Endothelial cell of umbilical vein (primary cell): ENCODE measurements at regions not wholly inside any gene's neighbourhood (a gene's known extent, or its start where the extent isn't known, plus 50 kb on each side); places are given as distances from the start of the nearest gene placed in this dataset.

Experiments
- BruUV-seq: library from RNA; stranded (reverse); fragments of 400-500 nt; replicated peaks from 2 replicates; lab custom pipeline; 2021; lab: Mats Ljungman, UMichigan
- CTCF ChIA-PET: fragments of 300-600, 350-600 bp; sonication (Branson Sonifier 250); formaldehyde crosslinking; loops from one replicate; lab custom pipeline; 2021; ENCODE audit warnings: antibody characterized with exemption, inconsistent platforms; lab: Charles Lee
- POLR2A ChIA-PET: fragments of 300-600, 350-600 bp; sonication (Branson Sonifier 250); formaldehyde crosslinking; loops from one replicate; lab custom pipeline; 2021; ENCODE audit warnings: antibody characterized with exemption, inconsistent platforms; lab: Charles Lee
- DNase-seq: peaks from one replicate; pipeline ENCODE4 v3.0.0-alpha.2; 2011; ENCODE audit warnings: low read depth, low spot score
- FAIRE-seq: peaks from 2 replicates; lab custom pipeline; 2011; peaks lifted over from hg19 to GRCh38; lab: Jason Lieb, UNC
- H2AFZ ChIP-seq: 2 replicates; pipeline ENCODE4 v1.6.0; 2012; ENCODE audit warnings: low read depth, low read length, control low read depth, inconsistent platforms
- H3K27ac ChIP-seq: 2 replicates; pipeline ENCODE4 v1.5.1; 2011; ENCODE audit warnings: low read depth, mild to moderate bottlenecking, control low read depth, low read length, moderate library complexity; ENCODE audit not compliant: insufficient read depth
- H3K27me3 ChIP-seq, 2 experiments: 2 replicates each; pipeline versions ENCODE4 v1.6.0 to v1.6.1; 2011; ENCODE audit warnings: low read length in 2 of 2, mixed read lengths in 1 of 2; ENCODE audit not compliant: control insufficient read depth in 2 of 2, insufficient read depth in 2 of 2
- H3K36me3 ChIP-seq, 2 experiments: 2 replicates in 1 of 2; 3 replicates in 1 of 2; pipeline ENCODE4 v1.5.1; 2011; ENCODE audit warnings: low read length in 2 of 2, mild to moderate bottlenecking in 1 of 2, moderate library complexity in 1 of 2; ENCODE audit not compliant: control insufficient read depth in 2 of 2, insufficient read depth in 2 of 2; ENCODE audit errors: extremely low read depth in 1 of 2
- H3K4me1 ChIP-seq: 3 replicates; pipeline ENCODE4 v1.5.1; 2011; ENCODE audit warnings: mild to moderate bottlenecking, low read length; ENCODE audit not compliant: control insufficient read depth, insufficient read depth; ENCODE audit errors: extremely low read depth
- H3K4me2 ChIP-seq: 2 replicates; pipeline ENCODE4 v1.6.1; 2011; ENCODE audit warnings: low read length, control low read depth, mixed read lengths; ENCODE audit not compliant: insufficient read depth
- H3K4me3 ChIP-seq, 3 experiments: fragments of 200-600 bp in 1 of 3; sonication (generic), shearing (Covaris generic) in 1 of 3; replicated peaks in 1 of 3; 2 replicates each; pipeline ENCODE4 v1.5.1; 2011 to 2016; ENCODE audit warnings: control low read depth in 3 of 3, low read length in 3 of 3, mild to moderate bottlenecking in 2 of 3, inconsistent platforms in 1 of 3, low read depth in 1 of 3, moderate library complexity in 1 of 3; ENCODE audit not compliant: insufficient read depth in 1 of 3
- H3K79me2 ChIP-seq: 2 replicates; pipeline ENCODE4 v1.6.0; 2012; ENCODE audit warnings: low read length, inconsistent platforms; ENCODE audit not compliant: control insufficient read depth, insufficient read depth
- H3K9ac ChIP-seq: replicated peaks from 2 replicates; pipeline ENCODE3; 2011; ENCODE audit warnings: low read length, control low read depth; ENCODE audit not compliant: insufficient read depth; ENCODE audit errors: extremely low read depth
- H3K9me1 ChIP-seq: replicated peaks from 3 replicates; pipeline ENCODE4 v1.6.0; 2011; ENCODE audit warnings: mild to moderate bottlenecking, low read length; ENCODE audit not compliant: control insufficient read depth, insufficient read depth; ENCODE audit errors: extremely low read depth
- H3K9me3 ChIP-seq: replicated peaks from 2 replicates; pipeline ENCODE4 v1.5.1; 2012; ENCODE audit warnings: low read length, inconsistent platforms; ENCODE audit not compliant: control insufficient read depth, insufficient read depth
- H4K20me1 ChIP-seq: replicated peaks from 2 replicates; pipeline ENCODE3; 2011; ENCODE audit warnings: mild to moderate bottlenecking, low read length; ENCODE audit not compliant: control insufficient read depth, insufficient read depth; ENCODE audit errors: extremely low read depth
- EZH2 ChIP-seq: IDR thresholded peaks from 2 replicates; pipeline ENCODE4 v1.6.1; 2012; ENCODE audit warnings: borderline replicate concordance, low read depth, mild to moderate bottlenecking, moderate library complexity, low read length, inconsistent platforms; ENCODE audit not compliant: severe bottlenecking
- FOS ChIP-seq: IDR thresholded peaks from 2 replicates; pipeline ENCODE4 v1.6.1; 2011; ENCODE audit warnings: mild to moderate bottlenecking, low read length, moderate library complexity, borderline replicate concordance; ENCODE audit not compliant: insufficient read depth
- GATA2 ChIP-seq: IDR thresholded peaks from 2 replicates; pipeline ENCODE4 v1.7.0; 2011; ENCODE audit warnings: low read depth, mild to moderate bottlenecking, moderate library complexity, mixed read lengths, low read length; ENCODE audit not compliant: insufficient read length, insufficient read depth
- JUN ChIP-seq: IDR thresholded peaks from 2 replicates; pipeline ENCODE4 v1.6.1; 2011; ENCODE audit warnings: borderline replicate concordance, low read depth; ENCODE audit not compliant: insufficient read length, insufficient read depth
- MYC ChIP-seq: IDR thresholded peaks from one replicate; pipeline ENCODE4 v1.6.1; 2011; ENCODE audit warnings: mild to moderate bottlenecking, low read depth, low read length
- POLR2A ChIP-seq: IDR thresholded peaks from 2 replicates; pipeline ENCODE4 v1.6.1; 2012; ENCODE audit warnings: low read depth, mild to moderate bottlenecking, control low read depth, low read length
- POLR2AphosphoS5 ChIP-seq: IDR thresholded peaks from 2 replicates; pipeline ENCODE4 v1.6.1; 2012; ENCODE audit warnings: low read depth, mild to moderate bottlenecking, control low read depth, low read length, moderate library complexity; ENCODE audit not compliant: insufficient read depth
- dilution Hi-C: fragments of 300-500 bp; cut with MboI; formaldehyde crosslinking; loops from one replicate; pipeline ENCODE4 v1.15.0; 2019; ENCODE audit warnings: low sequenced_read_pairs; ENCODE audit not compliant: extremely low pct_ligation_motif_present
- intact Hi-C: fragments of 100-400 bp; cut with micrococcal nuclease; formaldehyde crosslinking; loops from one replicate; pipeline ENCODE4 v1.10.0; 2022
- TF ChIP-seq, protein P1 (sequence below), 2 donors: IDR thresholded peaks; 1 replicate in 1 of 2; 2 replicates in 1 of 2; pipeline ENCODE4 v1.5.1; 2011; ENCODE audit warnings: low read length in 2 of 2, mild to moderate bottlenecking in 2 of 2, moderate library complexity in 2 of 2, control low read depth in 1 of 2, inconsistent platforms in 1 of 2, low read depth in 1 of 2; ENCODE audit not compliant: insufficient read depth in 1 of 2; ENCODE audit errors: extremely low read depth in 1 of 2
- TF ChIP-seq, protein P2 (sequence below): IDR thresholded peaks from 2 replicates; pipeline ENCODE4 v1.6.1; 2011; ENCODE audit not compliant: insufficient read depth, insufficient read length

DNA sequence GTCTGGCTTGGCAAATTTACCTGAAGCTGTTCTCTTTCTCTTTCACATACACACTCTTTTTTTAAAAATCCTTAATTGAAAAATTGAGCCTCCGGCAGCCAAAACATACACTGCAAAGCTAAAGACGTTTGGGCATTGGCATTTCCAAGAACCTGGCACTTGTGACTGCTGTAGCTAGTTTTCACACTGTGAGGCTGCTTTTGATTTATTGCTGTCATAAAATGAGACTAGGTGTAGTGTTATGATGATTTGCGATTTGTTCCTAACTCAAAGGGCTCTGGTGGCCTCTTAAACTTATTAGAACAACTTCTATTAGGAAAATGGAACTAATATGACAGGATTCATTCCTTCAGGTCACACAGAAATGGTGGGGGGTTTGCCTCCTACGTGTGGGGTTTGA lies 377.1 kb upstream of the FAR2 start:
- no peak for FAIRE-seq
- no peak overlapping the region for H2AFZ ChIP-seq
- CTCF ChIA-PET = no interaction called here
- intact Hi-C loops = loop anchor here (5.0 kb wide), 2 partner anchors 580 to 805 kb away; partner anchors contain the start of gene CCDC91
- no peak overlapping the region for H3K27ac ChIP-seq
- H3K4me1 ChIP-seq = peaks cover 27% of the 10 kb centered on the region
- H3K4me2 ChIP-seq = no peak overlapping the region
- BruUV-seq = no TSS peak
- no peak overlapping the region for H3K4me3 ChIP-seq
- no peak for DNase-seq
- H3K9ac ChIP-seq = no peak overlapping the region
- H3K36me3 ChIP-seq = no peaks in the 10 kb centered on the region
- no peaks in the 10 kb centered on the region for H3K79me2 ChIP-seq
- H3K9me3 ChIP-seq = no peaks in the 10 kb centered on the region
- H4K20me1 ChIP-seq = no peaks in the 10 kb centered on the region
- no peaks in the 10 kb centered on the region for H3K27me3 ChIP-seq
- H3K9me1 ChIP-seq = peaks cover 2% of the 10 kb centered on the region
- dilution Hi-C loops = no loop called here
- TF ChIP-seq POLR2AphosphoS5 (no peak), JUN (no peak), EZH2 (no peak), POLR2A (no peak), GATA2 (no peak), FOS (no peak), MYC (no peak)
- TF ChIP-seq, protein P1, sequence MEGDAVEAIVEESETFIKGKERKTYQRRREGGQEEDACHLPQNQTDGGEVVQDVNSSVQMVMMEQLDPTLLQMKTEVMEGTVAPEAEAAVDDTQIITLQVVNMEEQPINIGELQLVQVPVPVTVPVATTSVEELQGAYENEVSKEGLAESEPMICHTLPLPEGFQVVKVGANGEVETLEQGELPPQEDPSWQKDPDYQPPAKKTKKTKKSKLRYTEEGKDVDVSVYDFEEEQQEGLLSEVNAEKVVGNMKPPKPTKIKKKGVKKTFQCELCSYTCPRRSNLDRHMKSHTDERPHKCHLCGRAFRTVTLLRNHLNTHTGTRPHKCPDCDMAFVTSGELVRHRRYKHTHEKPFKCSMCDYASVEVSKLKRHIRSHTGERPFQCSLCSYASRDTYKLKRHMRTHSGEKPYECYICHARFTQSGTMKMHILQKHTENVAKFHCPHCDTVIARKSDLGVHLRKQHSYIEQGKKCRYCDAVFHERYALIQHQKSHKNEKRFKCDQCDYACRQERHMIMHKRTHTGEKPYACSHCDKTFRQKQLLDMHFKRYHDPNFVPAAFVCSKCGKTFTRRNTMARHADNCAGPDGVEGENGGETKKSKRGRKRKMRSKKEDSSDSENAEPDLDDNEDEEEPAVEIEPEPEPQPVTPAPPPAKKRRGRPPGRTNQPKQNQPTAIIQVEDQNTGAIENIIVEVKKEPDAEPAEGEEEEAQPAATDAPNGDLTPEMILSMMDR (IDR thresholded peaks at IDR 0.05; ENCODE audit: extremely low read depth in 1 of 2, insufficient read depth in 1 of 2, low read depth in 1 of 2, low read length in 2 of 2) = no peak
- TF ChIP-seq, protein P2, sequence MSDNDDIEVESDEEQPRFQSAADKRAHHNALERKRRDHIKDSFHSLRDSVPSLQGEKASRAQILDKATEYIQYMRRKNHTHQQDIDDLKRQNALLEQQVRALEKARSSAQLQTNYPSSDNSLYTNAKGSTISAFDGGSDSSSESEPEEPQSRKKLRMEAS = no peak
- POLR2A ChIA-PET = no interaction called here
